H1 (cell line): ENCODE measurements at regions not wholly inside any gene's neighbourhood (a gene's known extent, or its start where the extent isn't known, plus 50 kb on each side); places are given as distances from the start of the nearest gene placed in this dataset.

Experiments
- TCF12 ChIP-seq: IDR thresholded peaks from 2 replicates; pipeline ENCODE4 v1.6.1; 2011; ENCODE audit warnings: low read depth, mild to moderate bottlenecking, low read length
- YY1 ChIP-seq: IDR thresholded peaks from 2 replicates; pipeline ENCODE4 v1.6.1; 2011; ENCODE audit warnings: low read depth, mild to moderate bottlenecking, low read length
- TF ChIP-seq, protein P1 (sequence below): IDR thresholded peaks from 2 replicates; pipeline ENCODE4 v1.6.1; 2012; ENCODE audit warnings: inconsistent platforms

- TF ChIP-seq YY1 (no peak), TCF12 (no peak)
- TF ChIP-seq, protein P1, sequence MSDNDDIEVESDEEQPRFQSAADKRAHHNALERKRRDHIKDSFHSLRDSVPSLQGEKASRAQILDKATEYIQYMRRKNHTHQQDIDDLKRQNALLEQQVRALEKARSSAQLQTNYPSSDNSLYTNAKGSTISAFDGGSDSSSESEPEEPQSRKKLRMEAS = no peak
Measured at GRCh38 chr16:79795556-79795955, 195.0 kb upstream of the MAF start.
